GM12878 (cell line): ENCODE measurements at regions not wholly inside any gene's neighbourhood (a gene's known extent, or its start where the extent isn't known, plus 50 kb on each side); places are given as distances from the start of the nearest gene placed in this dataset.

Source experiments
- BCL11A ChIP-seq: IDR thresholded peaks from 2 replicates; pipeline ENCODE4 v1.6.1; 2011; ENCODE audit warnings: low read depth, low read length
- BCL3 ChIP-seq: IDR thresholded peaks from 2 replicates; pipeline ENCODE4 v1.6.1; 2011; ENCODE audit warnings: borderline replicate concordance, low read depth, mild to moderate bottlenecking, moderate library complexity, low read length; ENCODE audit not compliant: insufficient read depth, poor library complexity, severe bottlenecking
- CREB1 ChIP-seq: IDR thresholded peaks from 2 replicates; pipeline ENCODE4 v1.6.1; 2012; ENCODE audit warnings: low read depth, mild to moderate bottlenecking, inconsistent platforms
- FOXM1 ChIP-seq: IDR thresholded peaks from 2 replicates; pipeline ENCODE4 v1.6.1; 2012; ENCODE audit warnings: low read depth, mild to moderate bottlenecking, inconsistent platforms, low read length, moderate library complexity
- JUND ChIP-seq: IDR thresholded peaks from 2 replicates; pipeline ENCODE4 v1.6.1; 2012; ENCODE audit warnings: low read depth, mild to moderate bottlenecking, low read length, improper control_type of control experiment, moderate library complexity
- MLLT1 ChIP-seq: fragments of 450-650 bp; IDR thresholded peaks from 2 replicates; pipeline ENCODE4 v1.6.1; 2016; ENCODE audit warnings: mild to moderate bottlenecking
- POLR2A ChIP-seq: IDR thresholded peaks from 2 replicates; pipeline ENCODE4 v1.6.1; 2011; ENCODE audit warnings: low read depth, mild to moderate bottlenecking, low read length
- ZSCAN29 ChIP-seq: fragments of 450-650 bp; IDR thresholded peaks from 2 replicates; pipeline ENCODE4 v1.6.1; 2017; ENCODE audit warnings: mild to moderate bottlenecking, moderate library complexity
- TF ChIP-seq, protein P1 (sequence below): fragments of 450-650 bp; IDR thresholded peaks from 2 replicates; pipeline ENCODE4 v1.6.1; 2016; ENCODE audit warnings: mild to moderate bottlenecking
- TF ChIP-seq, protein P2 (sequence below), 3 experiments: IDR thresholded peaks in 2 of 3; conservative IDR thresholded peaks in 1 of 3; 2 replicates each; pipeline ENCODE4 v1.5.1; 2011; ENCODE audit warnings: low read depth in 3 of 3, low read length in 3 of 3, mild to moderate bottlenecking in 3 of 3, control low read depth in 2 of 3, moderate library complexity in 2 of 3, inconsistent platforms in 1 of 3, mixed read lengths in 1 of 3; ENCODE audit not compliant: control insufficient read depth in 2 of 3, insufficient read depth in 1 of 3; ENCODE audit errors: extremely low read depth in 1 of 3

GRCh38 chr5:23157716-23158115, 304.6 kb upstream of the CDH12 start:
- TF ChIP-seq, protein P1, sequence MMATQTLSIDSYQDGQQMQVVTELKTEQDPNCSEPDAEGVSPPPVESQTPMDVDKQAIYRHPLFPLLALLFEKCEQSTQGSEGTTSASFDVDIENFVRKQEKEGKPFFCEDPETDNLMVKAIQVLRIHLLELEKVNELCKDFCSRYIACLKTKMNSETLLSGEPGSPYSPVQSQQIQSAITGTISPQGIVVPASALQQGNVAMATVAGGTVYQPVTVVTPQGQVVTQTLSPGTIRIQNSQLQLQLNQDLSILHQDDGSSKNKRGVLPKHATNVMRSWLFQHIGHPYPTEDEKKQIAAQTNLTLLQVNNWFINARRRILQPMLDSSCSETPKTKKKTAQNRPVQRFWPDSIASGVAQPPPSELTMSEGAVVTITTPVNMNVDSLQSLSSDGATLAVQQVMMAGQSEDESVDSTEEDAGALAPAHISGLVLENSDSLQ: no peak
- TF ChIP-seq JUND (no peak), ZSCAN29 (no peak), MLLT1 (no peak), FOXM1 (no peak), POLR2A (no peak), CREB1 (no peak), BCL11A (no peak), BCL3 (no peak)
- TF ChIP-seq, protein P2, sequence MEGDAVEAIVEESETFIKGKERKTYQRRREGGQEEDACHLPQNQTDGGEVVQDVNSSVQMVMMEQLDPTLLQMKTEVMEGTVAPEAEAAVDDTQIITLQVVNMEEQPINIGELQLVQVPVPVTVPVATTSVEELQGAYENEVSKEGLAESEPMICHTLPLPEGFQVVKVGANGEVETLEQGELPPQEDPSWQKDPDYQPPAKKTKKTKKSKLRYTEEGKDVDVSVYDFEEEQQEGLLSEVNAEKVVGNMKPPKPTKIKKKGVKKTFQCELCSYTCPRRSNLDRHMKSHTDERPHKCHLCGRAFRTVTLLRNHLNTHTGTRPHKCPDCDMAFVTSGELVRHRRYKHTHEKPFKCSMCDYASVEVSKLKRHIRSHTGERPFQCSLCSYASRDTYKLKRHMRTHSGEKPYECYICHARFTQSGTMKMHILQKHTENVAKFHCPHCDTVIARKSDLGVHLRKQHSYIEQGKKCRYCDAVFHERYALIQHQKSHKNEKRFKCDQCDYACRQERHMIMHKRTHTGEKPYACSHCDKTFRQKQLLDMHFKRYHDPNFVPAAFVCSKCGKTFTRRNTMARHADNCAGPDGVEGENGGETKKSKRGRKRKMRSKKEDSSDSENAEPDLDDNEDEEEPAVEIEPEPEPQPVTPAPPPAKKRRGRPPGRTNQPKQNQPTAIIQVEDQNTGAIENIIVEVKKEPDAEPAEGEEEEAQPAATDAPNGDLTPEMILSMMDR (IDR thresholded peaks at IDR 0.05 in 2 of 3, conservative IDR thresholded peaks at IDR 0.05 in 1 of 3; ENCODE audit: control insufficient read depth in 2 of 3, extremely low read depth in 1 of 3, insufficient read depth in 1 of 3, low read depth in 3 of 3, low read length in 3 of 3): no peak
